Endothelial cell (in vitro differentiated cells): ENCODE measurements at regions not wholly inside any gene's neighbourhood (a gene's known extent, or its start where the extent isn't known, plus 50 kb on each side); places are given as distances from the start of the nearest gene placed in this dataset.

ENCODE experiments used
- DNase-seq: peaks from one replicate; pipeline ENCODE4 v3.0.0; 2021; ENCODE audit warnings: low spot score
- H3K27ac Mint-ChIP-seq: one replicate; pipeline ENCODE4 v1.8.0; 2021; ENCODE audit warnings: mixed read lengths, inconsistent platforms; ENCODE audit not compliant: unreplicated experiment
- H3K27me3 Mint-ChIP-seq: one replicate; pipeline ENCODE4 v1.8.0; 2021; ENCODE audit warnings: mild to moderate bottlenecking, moderate library complexity, mixed read lengths, inconsistent platforms; ENCODE audit not compliant: unreplicated experiment
- H3K36me3 Mint-ChIP-seq: one replicate; pipeline ENCODE4 v1.8.0; 2021; ENCODE audit warnings: mild to moderate bottlenecking, low read depth, mixed read lengths, inconsistent platforms; ENCODE audit not compliant: unreplicated experiment
- H3K4me1 Mint-ChIP-seq: one replicate; pipeline ENCODE4 v1.8.0; 2021; ENCODE audit warnings: mild to moderate bottlenecking, mixed read lengths, inconsistent platforms; ENCODE audit not compliant: unreplicated experiment
- H3K4me3 Mint-ChIP-seq: one replicate; pipeline ENCODE4 v1.8.0; 2021; ENCODE audit warnings: mild to moderate bottlenecking, mixed read lengths, inconsistent platforms; ENCODE audit not compliant: unreplicated experiment
- H3K9me3 Mint-ChIP-seq: one replicate; pipeline ENCODE4 v1.8.0; 2021; ENCODE audit warnings: mixed read lengths, inconsistent platforms; ENCODE audit not compliant: unreplicated experiment
- CTCF ChIP-seq: fragments of 200-600 bp; sonication (generic); IDR thresholded peaks from one replicate; pipeline ENCODE4 v1.5.0; 2021; ENCODE audit warnings: antibody characterized with exemption; ENCODE audit not compliant: unreplicated experiment

- no peak overlapping the region for H3K4me3 Mint-ChIP-seq
- no peaks in the 10 kb centered on the region for H3K9me3 Mint-ChIP-seq
- H3K27ac Mint-ChIP-seq: no peak overlapping the region
- no peaks in the 10 kb centered on the region for H3K27me3 Mint-ChIP-seq
- H3K4me1 Mint-ChIP-seq: no peaks in the 10 kb centered on the region
- DNase-seq: no peak
- TF ChIP-seq CTCF: no peak
- no peaks in the 10 kb centered on the region for H3K36me3 Mint-ChIP-seq
These were observed 930.2 kb upstream of the LRRTM1 start for GRCh38 chr2:81234711-81235110.

- H3K36me3 Mint-ChIP-seq: no peaks in the 10 kb centered on the region
- no peak for TF ChIP-seq CTCF
- H3K27ac Mint-ChIP-seq: no peak overlapping the region
- no peak overlapping the region for H3K4me3 Mint-ChIP-seq
- H3K4me1 Mint-ChIP-seq: no peaks in the 10 kb centered on the region
- peaks cover 1% of the 10 kb centered on the region for H3K27me3 Mint-ChIP-seq
- no peaks in the 10 kb centered on the region for H3K9me3 Mint-ChIP-seq
- no peak for DNase-seq
These were observed 921.2 kb upstream of the LRRTM1 start for GRCh38 chr2:81225756-81226155.

GRCh38 chr2:81213598-81213997 lies 909.0 kb upstream of the LRRTM1 start:
- no peak for DNase-seq
- Mint-ChIP-seq H3K36me3 (no peaks in the 10 kb centered on the region), H3K27me3 (no peaks in the 10 kb centered on the region), H3K4me3 (no peak overlapping the region), H3K4me1 (no peaks in the 10 kb centered on the region), H3K9me3 (no peaks in the 10 kb centered on the region), H3K27ac (no peak overlapping the region)
- no peak for TF ChIP-seq CTCF

- no peak for TF ChIP-seq CTCF
- H3K9me3 Mint-ChIP-seq: no peaks in the 10 kb centered on the region
These were observed 901.7 kb upstream of the LRRTM1 start for GRCh38 chr2:81206216-81206615.

GRCh38 chr2:81196933-81197628 lies 892.5 kb upstream of the LRRTM1 start:
- no peaks in the 10 kb centered on the region for H3K9me3 Mint-ChIP-seq
- H3K27me3 Mint-ChIP-seq: peaks cover 5% of the 10 kb centered on the region
- H3K4me1 Mint-ChIP-seq: no peaks in the 10 kb centered on the region
- TF ChIP-seq CTCF: no peak
- no peak overlapping the region for H3K27ac Mint-ChIP-seq
- H3K36me3 Mint-ChIP-seq: no peaks in the 10 kb centered on the region
- DNase-seq: no peak
- no peak overlapping the region for H3K4me3 Mint-ChIP-seq

More at GRCh38 chr2:81206216-81206615, 901.7 kb upstream of the LRRTM1 start:
- no peaks in the 10 kb centered on the region for H3K4me1 Mint-ChIP-seq
- H3K4me3 Mint-ChIP-seq: no peak overlapping the region
- no peaks in the 10 kb centered on the region for H3K36me3 Mint-ChIP-seq
- no peak overlapping the region for H3K27ac Mint-ChIP-seq
- no peak for DNase-seq
- H3K27me3 Mint-ChIP-seq: no peaks in the 10 kb centered on the region
